IPS-18c (cell line): ENCODE measurements at regions not wholly inside any gene's neighbourhood (a gene's known extent, or its start where the extent isn't known, plus 50 kb on each side); places are given as distances from the start of the nearest gene placed in this dataset.

Experiments used
- H3K4me3 ChIP-seq: 2 replicates; pipeline ENCODE4 v1.7.0; 2013; ENCODE audit warnings: low read depth, mild to moderate bottlenecking, low read length, moderate library complexity; ENCODE audit not compliant: insufficient read depth
- H3K9me3 ChIP-seq: one replicate; pipeline ENCODE4 v1.6.1; 2013; ENCODE audit warnings: mild to moderate bottlenecking, low read length, moderate library complexity; ENCODE audit not compliant: control insufficient read depth, insufficient read depth

DNA sequence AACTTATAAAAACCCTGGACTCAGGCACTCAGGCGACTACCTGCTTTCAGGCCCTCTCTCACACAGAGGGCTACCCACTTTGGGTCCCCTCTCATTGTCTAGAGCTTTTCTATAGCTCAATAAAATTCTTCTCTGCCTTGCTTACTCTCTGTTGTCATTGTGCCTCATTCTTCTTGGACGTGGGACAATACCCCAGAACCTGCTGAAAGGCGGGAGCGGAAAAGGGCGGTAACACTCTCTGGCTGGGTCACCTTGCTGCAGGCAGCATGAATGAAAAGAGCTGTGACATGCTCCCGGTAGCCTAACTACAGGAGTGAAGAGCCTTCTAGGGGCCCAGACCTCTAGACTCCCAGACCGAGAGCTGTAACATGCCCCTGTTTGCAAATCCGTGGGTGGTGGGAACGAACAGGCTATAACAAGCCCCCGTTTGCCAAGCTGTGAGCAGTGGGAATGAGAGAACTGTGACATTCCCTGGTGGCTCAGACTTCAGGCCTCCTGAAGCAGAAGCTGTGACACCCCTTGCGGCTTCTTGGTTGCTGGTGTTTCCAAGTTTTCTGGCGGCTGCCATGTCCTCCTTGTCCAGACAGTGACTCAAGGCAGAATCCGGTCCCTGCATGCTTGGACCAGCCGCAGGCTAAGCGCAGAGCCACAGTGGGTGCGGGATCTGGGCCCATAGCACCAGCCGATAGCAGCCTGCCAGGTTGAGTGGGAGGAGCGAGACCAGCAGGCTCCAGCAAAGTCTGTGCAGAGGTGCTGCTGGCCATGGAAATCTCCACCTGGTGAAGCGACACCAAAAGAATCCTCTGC lies 684.6 kb downstream of the ARAP2 start:
- Histone ChIP-seq H3K4me3 (no peak overlapping the region), H3K9me3 (peaks cover 3% of the 10 kb centered on the region)

DNA sequence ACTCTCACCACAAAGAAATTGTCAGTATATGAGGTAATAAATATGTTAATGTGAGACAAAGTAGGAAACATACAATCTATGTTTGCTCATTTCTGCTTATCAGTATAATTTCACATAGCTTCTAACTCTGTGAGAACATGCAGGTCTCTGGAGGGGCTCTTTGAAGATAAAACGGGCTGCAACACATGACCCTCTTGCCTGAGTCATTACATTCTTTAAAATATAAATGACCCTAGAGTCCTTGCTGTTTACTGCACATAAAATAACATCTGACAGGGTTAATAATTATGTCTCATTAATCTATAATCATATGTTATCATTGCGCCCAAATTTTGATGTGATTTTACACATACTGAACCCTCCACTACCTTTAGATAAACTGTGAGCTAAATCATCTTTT lies 681.5 kb downstream of the ARAP2 start:
- H3K9me3 ChIP-seq, result peaks cover 3% of the 10 kb centered on the region

DNA sequence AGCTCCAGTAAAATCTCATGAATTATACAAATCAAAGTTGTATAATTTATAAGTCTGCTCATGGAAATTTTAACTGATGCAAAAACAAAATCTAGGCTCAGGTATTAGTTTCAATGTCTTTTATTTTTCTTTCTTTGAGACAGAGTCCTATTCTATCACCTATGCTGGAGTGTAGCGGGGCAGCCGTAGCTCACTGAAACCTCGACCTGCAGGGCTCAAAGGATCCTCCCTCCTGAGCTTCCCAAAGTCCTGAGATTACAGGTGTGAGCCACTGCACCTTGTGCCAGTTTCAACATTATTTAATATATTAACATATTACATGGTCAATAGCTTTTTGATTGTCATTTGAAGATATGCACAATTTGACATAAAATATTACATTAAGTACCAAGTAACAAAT lies 678.7 kb downstream of the ARAP2 start:
- H3K9me3 ChIP-seq, result no peaks in the 10 kb centered on the region
- H3K4me3 ChIP-seq, result no peak overlapping the region

More for the DNA sequence above, 681.5 kb downstream of the ARAP2 start:
- no peak overlapping the region for H3K4me3 ChIP-seq

DNA sequence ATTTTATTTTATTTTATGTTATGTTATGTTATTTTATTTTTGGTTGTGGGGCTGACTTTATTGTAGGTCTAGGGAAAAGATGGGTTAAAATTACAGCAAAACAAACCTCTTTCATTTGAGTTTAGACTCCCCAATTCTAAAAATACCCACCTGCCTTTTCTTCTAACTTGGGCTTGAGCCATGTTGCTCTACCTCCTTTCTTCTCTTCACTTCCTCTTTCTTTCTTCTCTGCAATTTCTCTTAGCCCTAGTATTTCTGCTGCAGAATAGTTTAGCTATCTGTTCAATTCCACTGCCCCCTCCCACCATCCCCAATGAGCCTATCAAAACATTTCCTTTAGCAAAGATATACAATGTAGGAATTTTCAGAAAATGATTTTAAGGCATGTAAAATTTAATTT lies 653.3 kb downstream of the ARAP2 start:
- Histone ChIP-seq H3K9me3 (no peaks in the 10 kb centered on the region), H3K4me3 (no peak overlapping the region)

DNA sequence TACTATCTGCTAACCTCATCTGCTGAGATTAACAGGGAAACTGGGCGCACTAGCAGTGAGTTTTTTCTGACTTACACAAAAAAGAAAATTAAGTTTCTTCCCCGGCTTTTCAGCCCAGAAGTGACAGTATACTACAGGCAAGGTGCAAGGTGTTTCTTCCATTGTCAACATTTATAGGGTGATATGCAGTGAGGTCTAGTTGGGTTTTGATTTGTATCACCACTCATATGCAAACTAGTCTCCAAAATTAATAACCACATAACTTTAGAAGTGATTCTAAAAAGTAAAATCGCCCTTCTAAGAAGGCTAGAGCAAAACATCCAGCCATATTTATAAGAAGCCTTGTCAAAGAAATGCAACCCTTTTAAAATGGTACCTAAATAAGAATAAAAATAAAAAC lies 640.1 kb downstream of the ARAP2 start:
- H3K4me3 ChIP-seq, result no peak overlapping the region
- no peaks in the 10 kb centered on the region for H3K9me3 ChIP-seq

DNA sequence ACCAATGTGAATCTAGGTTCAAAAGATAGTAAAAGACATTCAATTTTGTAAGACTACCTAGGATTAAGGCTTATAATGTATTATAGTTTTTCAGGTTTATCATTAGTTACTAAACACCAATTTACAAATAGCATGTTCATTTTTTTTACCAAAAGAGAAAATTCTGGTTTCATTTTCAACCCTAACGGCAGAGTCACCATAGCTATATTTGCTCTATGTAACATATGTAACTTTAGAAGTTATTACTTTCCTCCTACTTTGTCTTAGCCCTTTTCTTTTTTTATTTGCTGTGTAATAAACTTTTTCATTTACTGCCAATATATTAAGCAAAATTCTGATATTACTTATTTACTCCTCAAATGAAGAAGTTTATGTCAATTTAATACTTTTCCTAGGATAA lies 639.6 kb downstream of the ARAP2 start:
- Histone ChIP-seq H3K4me3 (no peak overlapping the region), H3K9me3 (no peaks in the 10 kb centered on the region)

DNA sequence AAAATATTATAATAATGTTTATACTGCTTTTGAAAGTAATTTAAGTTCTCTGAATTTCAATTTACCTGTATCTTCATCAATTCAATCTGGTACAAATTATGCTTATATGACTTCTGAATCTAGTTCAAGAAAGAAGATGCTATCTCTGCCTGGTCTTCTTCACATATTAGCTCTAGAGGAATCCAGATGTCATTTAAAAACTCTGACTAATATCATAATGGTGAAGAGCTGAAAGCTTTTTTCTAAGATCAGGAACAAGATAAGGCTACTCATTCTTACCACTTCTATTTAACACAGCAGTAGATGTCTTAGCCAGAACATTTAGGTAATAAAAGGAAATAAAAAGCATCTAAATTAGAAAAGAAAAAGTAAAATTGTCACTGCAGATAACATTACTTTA lies 636.1 kb downstream of the ARAP2 start:
- Histone ChIP-seq H3K4me3 (no peak overlapping the region), H3K9me3 (no peaks in the 10 kb centered on the region)

DNA sequence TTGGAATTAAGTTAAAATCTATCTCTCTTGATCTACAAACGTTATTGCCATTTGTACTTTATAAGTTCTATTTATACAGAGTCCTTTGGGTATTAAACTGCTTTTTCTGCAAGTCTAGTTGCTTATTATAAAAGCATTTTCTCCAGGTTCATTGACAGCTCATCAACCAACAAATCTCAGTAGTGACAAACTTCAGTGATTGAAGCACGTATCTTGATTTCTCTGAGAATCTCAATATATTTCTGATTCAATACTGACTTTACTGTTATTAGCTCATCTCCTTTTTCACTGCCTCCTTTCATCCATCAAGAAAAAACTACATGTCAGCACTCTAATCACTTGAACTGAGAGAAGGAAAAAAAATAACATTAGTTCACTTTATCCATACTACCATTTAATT lies 630.2 kb downstream of the ARAP2 start:
- Histone ChIP-seq H3K9me3 (no peaks in the 10 kb centered on the region), H3K4me3 (no peak overlapping the region)

DNA sequence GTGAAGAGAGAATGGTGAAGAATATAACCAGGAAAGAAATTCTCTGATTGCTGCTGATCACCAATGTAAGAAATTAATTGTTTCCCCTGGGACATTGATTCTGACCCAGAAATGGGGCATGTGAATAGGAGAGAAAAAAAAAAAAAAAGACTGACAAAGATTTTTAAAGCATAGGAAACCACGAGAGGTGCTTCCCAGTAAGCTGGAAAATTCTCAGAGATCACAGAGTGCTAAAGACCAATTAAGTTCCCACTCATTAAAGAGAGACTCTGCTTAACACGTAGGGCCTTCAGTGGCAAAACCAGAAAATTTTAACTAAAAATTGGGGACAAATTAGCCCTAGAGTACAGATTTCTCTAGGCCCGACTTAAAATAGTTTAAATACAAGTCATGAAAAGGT lies 604.4 kb downstream of the ARAP2 start:
- no peaks in the 10 kb centered on the region for H3K9me3 ChIP-seq
- no peak overlapping the region for H3K4me3 ChIP-seq

DNA sequence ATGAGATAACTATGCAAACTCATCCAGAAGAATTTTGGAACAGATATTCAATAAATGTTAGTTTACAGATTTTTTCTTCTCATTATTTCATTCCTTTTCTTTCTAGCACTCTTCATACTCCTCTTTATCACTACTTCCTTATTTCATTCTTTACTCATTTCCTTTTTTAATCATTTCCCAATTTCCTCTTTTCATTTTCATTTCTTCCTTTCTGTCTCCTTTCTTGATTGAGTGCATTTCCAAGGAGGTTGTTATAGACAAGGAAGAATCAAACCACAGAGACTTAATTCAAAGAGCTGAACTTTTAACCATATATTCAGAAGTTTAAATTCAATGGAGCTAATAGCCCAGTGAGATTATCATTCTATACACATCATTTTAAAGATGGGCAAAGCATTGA lies 600.7 kb downstream of the ARAP2 start:
- no peaks in the 10 kb centered on the region for H3K9me3 ChIP-seq
- H3K4me3 ChIP-seq, result no peak overlapping the region

DNA sequence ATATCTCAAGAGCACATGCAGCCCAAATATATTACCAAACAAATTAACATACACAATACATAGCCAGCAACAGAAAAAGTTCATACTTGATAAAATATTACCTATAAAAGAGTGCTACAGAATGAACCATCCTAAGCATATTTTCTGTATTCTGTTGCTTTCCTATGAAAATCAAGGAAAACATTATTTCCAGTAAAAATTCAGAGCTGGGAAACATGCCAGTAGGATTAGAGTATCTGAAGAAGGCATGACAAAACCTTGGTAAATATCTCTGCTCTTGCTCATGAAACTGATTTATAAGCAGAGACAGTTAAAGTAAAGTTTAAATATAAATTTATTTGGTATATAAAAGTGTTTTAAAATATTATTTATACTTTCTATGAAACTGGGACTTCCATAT lies 599.7 kb downstream of the ARAP2 start:
- Histone ChIP-seq H3K9me3 (no peaks in the 10 kb centered on the region), H3K4me3 (no peak overlapping the region)

DNA sequence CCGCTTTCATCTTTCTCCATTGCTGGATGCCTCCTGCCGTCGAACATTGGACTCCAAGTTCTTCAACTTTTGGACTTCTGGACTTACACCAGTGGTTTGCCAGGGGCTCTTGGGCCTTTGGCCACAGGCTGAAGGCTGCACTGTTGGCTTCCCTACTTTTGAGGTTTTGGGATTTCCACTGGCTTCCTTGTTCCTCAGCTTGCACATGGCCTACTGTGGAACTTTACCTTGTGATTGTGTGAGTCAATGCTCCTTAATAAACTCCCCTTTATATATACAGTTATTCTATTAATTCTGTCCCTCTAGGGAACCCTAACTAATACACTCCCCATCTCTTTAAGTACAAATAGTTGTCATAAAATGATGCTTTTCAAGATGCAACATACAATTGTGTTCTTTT lies 595.3 kb downstream of the ARAP2 start:
- Histone ChIP-seq H3K9me3 (no peaks in the 10 kb centered on the region), H3K4me3 (no peak overlapping the region)

DNA sequence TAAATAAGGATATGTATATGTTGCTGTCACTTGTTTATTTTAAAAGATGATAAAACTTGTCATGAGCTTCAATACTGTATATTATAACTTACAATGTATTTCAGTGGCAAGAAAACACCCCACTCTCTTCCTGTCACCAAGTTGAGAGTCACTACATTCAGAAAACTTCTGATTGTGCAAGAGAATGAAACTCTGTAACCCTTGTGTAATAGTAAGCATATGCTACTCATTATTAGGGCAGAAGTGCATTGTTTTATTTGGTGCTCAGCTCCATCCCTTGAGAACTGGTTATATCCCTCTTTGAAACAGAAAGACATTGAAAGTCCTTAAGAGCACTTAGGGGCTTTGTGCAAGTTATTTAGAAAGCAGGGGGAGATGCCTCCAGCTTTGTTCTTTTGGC lies 594.5 kb downstream of the ARAP2 start:
- no peak overlapping the region for H3K4me3 ChIP-seq
- no peaks in the 10 kb centered on the region for H3K9me3 ChIP-seq

DNA sequence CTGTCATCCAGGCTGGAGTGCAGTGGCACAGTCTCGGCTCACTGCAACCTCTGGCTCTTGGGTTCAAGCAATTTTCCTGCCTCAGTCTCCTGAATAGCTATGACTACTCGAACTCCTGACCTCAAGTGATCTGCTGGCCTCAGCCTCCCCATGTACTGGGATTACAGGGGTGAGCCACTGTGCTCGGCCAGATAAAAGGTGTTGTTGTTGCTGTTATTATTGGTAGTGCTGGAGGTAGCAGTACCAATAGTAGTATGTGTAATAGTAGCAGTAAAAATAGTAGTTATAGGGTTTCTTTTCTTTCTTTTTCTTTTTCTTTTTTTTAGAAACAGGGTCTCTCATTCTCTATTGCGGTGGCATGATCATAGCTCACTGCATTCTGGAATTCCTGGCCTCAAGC lies 592.1 kb downstream of the ARAP2 start:
- Histone ChIP-seq H3K9me3 (no peaks in the 10 kb centered on the region), H3K4me3 (no peak overlapping the region)

DNA sequence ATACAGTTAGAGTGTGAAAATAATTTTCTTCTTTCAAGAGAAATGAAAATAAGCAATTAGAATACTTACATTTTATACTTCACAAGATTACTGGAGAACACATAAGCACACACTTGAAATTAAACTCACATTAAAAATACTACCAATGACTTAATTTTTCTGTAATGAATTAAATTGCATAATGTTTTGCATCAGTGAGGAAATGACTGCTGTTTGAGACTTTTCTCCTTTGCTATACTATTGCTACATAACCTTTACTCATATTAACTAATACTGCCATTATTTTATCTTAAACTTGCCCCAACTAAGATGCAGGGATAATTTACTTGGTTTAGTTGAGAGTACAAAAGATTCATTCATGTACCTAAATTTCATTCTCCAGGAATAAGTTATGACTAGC lies 590.9 kb downstream of the ARAP2 start:
- H3K4me3 ChIP-seq, result no peak overlapping the region
- H3K9me3 ChIP-seq, result no peaks in the 10 kb centered on the region

DNA sequence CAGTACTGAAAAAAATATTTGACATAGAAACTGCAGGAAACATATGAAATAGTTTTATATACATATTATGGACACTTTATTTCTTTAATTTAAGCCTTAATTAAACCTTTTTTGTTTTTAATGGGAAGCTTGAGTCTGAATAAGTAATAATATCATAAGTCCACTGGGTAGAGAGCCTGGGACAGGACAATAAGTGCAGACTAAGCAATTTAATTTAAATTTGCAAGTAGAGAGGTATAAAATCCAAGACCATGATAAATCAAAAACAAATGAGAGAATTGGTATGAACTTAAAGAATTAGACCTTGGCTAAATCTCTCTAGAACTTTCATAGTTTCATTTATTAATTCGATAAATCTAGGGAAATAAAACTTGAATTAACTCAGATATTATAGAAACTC lies 571.2 kb downstream of the ARAP2 start:
- Histone ChIP-seq H3K4me3 (no peak overlapping the region), H3K9me3 (no peaks in the 10 kb centered on the region)

DNA sequence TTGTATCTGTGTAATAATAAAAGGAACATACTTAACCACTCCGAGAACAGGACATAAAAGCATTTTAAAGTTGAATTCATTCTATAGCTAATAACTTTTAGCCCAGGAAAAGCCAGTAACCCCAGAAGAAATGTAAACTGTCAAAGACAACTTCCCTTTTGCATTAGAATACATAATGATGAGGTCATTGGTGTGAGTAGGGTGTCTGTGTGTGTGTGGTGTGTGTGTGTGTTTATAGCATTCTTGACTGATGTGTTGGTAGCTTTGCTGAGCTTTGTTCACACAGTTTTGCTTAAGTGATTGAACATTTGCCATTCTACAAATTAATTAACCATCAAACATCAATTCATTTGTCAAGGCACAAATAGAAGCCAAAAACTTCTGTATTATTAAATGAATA lies 559.6 kb downstream of the ARAP2 start:
- Histone ChIP-seq H3K9me3 (peaks cover 4% of the 10 kb centered on the region), H3K4me3 (no peak overlapping the region)

DNA sequence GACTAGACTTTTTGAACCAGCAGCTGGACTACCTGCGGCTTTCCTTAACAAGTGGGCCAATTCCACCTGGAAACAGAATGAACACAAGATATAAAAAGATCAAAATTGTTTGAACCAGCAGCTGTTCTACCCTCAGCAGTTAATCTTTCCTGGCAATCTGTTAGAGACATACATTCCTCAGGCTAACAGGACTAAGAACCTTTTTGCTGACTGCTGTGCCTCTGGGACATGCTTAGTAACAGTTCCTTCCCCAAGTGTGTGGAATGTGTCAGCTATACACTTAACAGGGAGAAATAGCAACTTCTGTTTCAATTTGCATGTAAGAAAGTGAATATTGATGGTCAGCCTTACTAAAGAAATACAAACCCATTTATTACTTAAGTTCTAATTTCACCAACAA lies 554.4 kb downstream of the ARAP2 start:
- Histone ChIP-seq H3K4me3 (no peak overlapping the region), H3K9me3 (no peaks in the 10 kb centered on the region)

DNA sequence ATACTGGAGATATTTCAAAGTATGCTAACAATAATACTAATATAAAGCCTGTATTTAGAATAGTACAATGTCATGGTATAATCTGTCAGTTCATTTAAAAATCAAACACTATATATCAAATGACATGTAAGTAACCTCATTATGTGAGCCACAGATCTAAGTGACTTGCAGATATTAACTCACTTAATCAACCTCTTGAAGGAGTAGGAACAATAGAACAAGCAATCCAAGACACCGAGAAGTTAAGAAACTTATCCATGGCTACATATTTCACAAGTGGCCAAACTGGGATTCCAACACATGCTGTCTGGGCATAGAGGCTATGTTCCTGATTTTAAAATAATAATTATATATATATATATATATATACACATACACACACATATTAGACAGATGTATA lies 554.0 kb downstream of the ARAP2 start:
- H3K4me3 ChIP-seq, result no peak overlapping the region

More for the DNA sequence above, 554.0 kb downstream of the ARAP2 start:
- no peaks in the 10 kb centered on the region for H3K9me3 ChIP-seq
